OCI-LY7 (cell line): ENCODE measurements at regions not wholly inside any gene's neighbourhood (a gene's known extent, or its start where the extent isn't known, plus 50 kb on each side); places are given as distances from the start of the nearest gene placed in this dataset.
A peak's percentile ranks its signal among the peaks of the same experiment; 100 is the strongest.

ENCODE experiments used
- BruUV-seq: library from RNA; stranded (reverse); fragments of 400-500 nt; replicated peaks from 2 replicates; lab custom pipeline; 2021; lab: Mats Ljungman, UMichigan
- CTCF ChIA-PET: fragments of 300-600 bp; sonication (Branson Sonifier 250); formaldehyde crosslinking; loops from one replicate; lab custom pipeline; 2022; ENCODE audit warnings: antibody characterized with exemption; ENCODE audit not compliant: unreplicated experiment; lab: Charles Lee
- POLR2A ChIA-PET: fragments of 300-600 bp; sonication (Branson Sonifier 250); formaldehyde crosslinking; loops from one replicate; lab custom pipeline; 2022; ENCODE audit warnings: antibody characterized with exemption; lab: Charles Lee
- DNase-seq: peaks from one replicate; pipeline ENCODE4 v3.0.0-alpha.2; 2015; ENCODE audit warnings: low spot score
- H2AFZ ChIP-seq: fragments of 200-600 bp; sonication (generic), shearing (Covaris generic); 2 replicates; pipeline ENCODE4 v1.6.1; 2014; ENCODE audit warnings: mild to moderate bottlenecking, antibody characterized with exemption, low read length, moderate library complexity
- H3K27ac ChIP-seq: fragments of 200-600 bp; sonication (generic); 2 replicates; pipeline ENCODE4 v1.5.1; 2014; ENCODE audit warnings: mixed run types, low read depth, mild to moderate bottlenecking, moderate library complexity, low read length, inconsistent platforms; ENCODE audit not compliant: poor library complexity, severe bottlenecking
- H3K36me3 ChIP-seq: fragments of 200-600 bp; sonication (generic); 2 replicates; pipeline ENCODE4 v1.6.1; 2014; ENCODE audit warnings: mild to moderate bottlenecking, antibody characterized with exemption, low read length, moderate library complexity, mixed read lengths; ENCODE audit not compliant: insufficient read depth
- H3K4me1 ChIP-seq: fragments of 200-600 bp; sonication (generic); 2 replicates; pipeline ENCODE4 v1.5.1; 2014; ENCODE audit warnings: mild to moderate bottlenecking, low read length; ENCODE audit not compliant: insufficient read depth, poor library complexity, severe bottlenecking
- H3K4me2 ChIP-seq: fragments of 200-600 bp; sonication (generic); 2 replicates; pipeline ENCODE4 v1.6.1; 2014; ENCODE audit warnings: mild to moderate bottlenecking, low read length
- H3K4me3 ChIP-seq: fragments of 200-600 bp; sonication (generic); 2 replicates; pipeline ENCODE4 v1.5.1; 2014; ENCODE audit warnings: mild to moderate bottlenecking, low read depth, low read length; ENCODE audit not compliant: poor library complexity, severe bottlenecking
- H3K79me2 ChIP-seq: fragments of 200-600 bp; sonication (generic); 2 replicates; pipeline ENCODE4 v1.6.1; 2016; ENCODE audit warnings: low read depth, mild to moderate bottlenecking, low read length, moderate library complexity, mixed read lengths; ENCODE audit not compliant: insufficient read depth
- H3K9me2 ChIP-seq: fragments of 200-600 bp; sonication (generic); 2 replicates; pipeline ENCODE4 v1.6.1; 2016; ENCODE audit warnings: mild to moderate bottlenecking, low read length, mixed read lengths; ENCODE audit not compliant: insufficient read depth
- H3K9me3 ChIP-seq: fragments of 200-600 bp; sonication (generic); 2 replicates; pipeline ENCODE4 v1.6.1; 2014; ENCODE audit warnings: mild to moderate bottlenecking, mixed run types, low read length, mixed read lengths
- H4K20me1 ChIP-seq: fragments of 200-600 bp; sonication (generic); 2 replicates; pipeline ENCODE4 v1.6.1; 2014; ENCODE audit warnings: mild to moderate bottlenecking, antibody characterized with exemption, low read length, moderate library complexity, mixed read lengths; ENCODE audit not compliant: insufficient read depth
- EZH2phosphoT487 ChIP-seq: fragments of 200-600 bp; sonication (generic); IDR thresholded peaks from 2 replicates; pipeline ENCODE4 v1.6.1; 2018; ENCODE audit warnings: low read depth, borderline replicate concordance, mild to moderate bottlenecking, mixed run types, antibody characterized with exemption, low read length, moderate library complexity, mixed read lengths
- intact Hi-C: fragments of 100-400 bp; cut with micrococcal nuclease; formaldehyde crosslinking; loops from one replicate; pipeline ENCODE4 v1.10.0; 2022; ENCODE audit not compliant: unreplicated experiment
- TF ChIP-seq, protein P1 (sequence below): fragments of 200-600 bp; sonication (generic); conservative IDR thresholded peaks from 2 replicates; pipeline ENCODE4 v1.5.1; 2014; ENCODE audit warnings: mild to moderate bottlenecking, antibody characterized with exemption, low read length, moderate library complexity, mixed read lengths

DNA sequence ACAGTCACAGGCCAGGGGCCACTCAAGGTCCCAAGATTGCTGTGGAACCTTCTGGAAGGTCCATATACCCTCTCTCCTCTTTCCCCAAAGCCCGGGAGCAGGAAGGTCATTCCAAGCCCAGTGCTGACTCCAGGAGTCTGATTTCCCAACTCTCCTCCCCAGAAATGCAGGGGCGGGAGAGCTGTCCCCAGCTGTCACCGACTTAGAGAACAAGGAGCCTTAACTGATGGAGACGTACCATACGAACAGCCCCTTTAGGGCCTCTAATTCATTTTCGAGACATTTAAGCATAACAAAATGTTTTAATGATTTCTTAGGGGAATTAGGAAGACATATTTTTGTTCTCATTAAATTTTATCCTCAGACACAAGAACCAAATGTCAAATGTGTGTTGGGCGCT, 99.2 kb downstream of the PHETA1 start:
- H3K36me3 ChIP-seq, result no peaks in the 10 kb centered on the region
- no peak overlapping the region for H3K4me2 ChIP-seq
- no peaks in the 10 kb centered on the region for H3K9me2 ChIP-seq
- no peak overlapping the region for H2AFZ ChIP-seq
- TF ChIP-seq, protein P1, sequence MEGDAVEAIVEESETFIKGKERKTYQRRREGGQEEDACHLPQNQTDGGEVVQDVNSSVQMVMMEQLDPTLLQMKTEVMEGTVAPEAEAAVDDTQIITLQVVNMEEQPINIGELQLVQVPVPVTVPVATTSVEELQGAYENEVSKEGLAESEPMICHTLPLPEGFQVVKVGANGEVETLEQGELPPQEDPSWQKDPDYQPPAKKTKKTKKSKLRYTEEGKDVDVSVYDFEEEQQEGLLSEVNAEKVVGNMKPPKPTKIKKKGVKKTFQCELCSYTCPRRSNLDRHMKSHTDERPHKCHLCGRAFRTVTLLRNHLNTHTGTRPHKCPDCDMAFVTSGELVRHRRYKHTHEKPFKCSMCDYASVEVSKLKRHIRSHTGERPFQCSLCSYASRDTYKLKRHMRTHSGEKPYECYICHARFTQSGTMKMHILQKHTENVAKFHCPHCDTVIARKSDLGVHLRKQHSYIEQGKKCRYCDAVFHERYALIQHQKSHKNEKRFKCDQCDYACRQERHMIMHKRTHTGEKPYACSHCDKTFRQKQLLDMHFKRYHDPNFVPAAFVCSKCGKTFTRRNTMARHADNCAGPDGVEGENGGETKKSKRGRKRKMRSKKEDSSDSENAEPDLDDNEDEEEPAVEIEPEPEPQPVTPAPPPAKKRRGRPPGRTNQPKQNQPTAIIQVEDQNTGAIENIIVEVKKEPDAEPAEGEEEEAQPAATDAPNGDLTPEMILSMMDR, result no peak
- no peak for TF ChIP-seq EZH2phosphoT487
- H3K27ac ChIP-seq, result no peak overlapping the region
- no peak overlapping the region for H3K4me3 ChIP-seq
- H3K4me1 ChIP-seq, result no peaks in the 10 kb centered on the region
- intact Hi-C loops, result no loop called here
- no peaks in the 10 kb centered on the region for H3K79me2 ChIP-seq
- ChIA-PET CTCF (no interaction called here), POLR2A (no interaction called here)
- no peak for DNase-seq
- no peaks in the 10 kb centered on the region for H3K9me3 ChIP-seq
- no peaks in the 10 kb centered on the region for H4K20me1 ChIP-seq
- BruUV-seq, result no TSS peak

- no peaks in the 10 kb centered on the region for H3K9me3 ChIP-seq
- ChIA-PET CTCF (no interaction called here), POLR2A (no interaction called here)
- intact Hi-C loops, result no loop called here
- no peaks in the 10 kb centered on the region for H4K20me1 ChIP-seq
- H3K27ac ChIP-seq, result no peak overlapping the region
- no peak overlapping the region for H3K4me3 ChIP-seq
- H3K36me3 ChIP-seq, result no peaks in the 10 kb centered on the region
- no peak for TF ChIP-seq EZH2phosphoT487
- TF ChIP-seq, protein P1, result peak; percentile 79
- no peaks in the 10 kb centered on the region for H3K79me2 ChIP-seq
- no peak overlapping the region for H3K4me2 ChIP-seq
- no peak overlapping the region for H2AFZ ChIP-seq
- no peaks in the 10 kb centered on the region for H3K4me1 ChIP-seq
- no peaks in the 10 kb centered on the region for H3K9me2 ChIP-seq
- BruUV-seq, result no TSS peak
- DNase-seq, result peak; percentile 21
Observed at GRCh38 chr12:111268738-111269572, 99.9 kb downstream of the PHETA1 start.

- BruUV-seq, result no TSS peak
- Histone ChIP-seq H3K27ac (no peak overlapping the region), H2AFZ (no peak overlapping the region), H4K20me1 (no peaks in the 10 kb centered on the region), H3K9me2 (no peaks in the 10 kb centered on the region), H3K79me2 (no peaks in the 10 kb centered on the region), H3K9me3 (no peaks in the 10 kb centered on the region), H3K4me3 (no peak overlapping the region), H3K4me2 (no peak overlapping the region), H3K4me1 (no peaks in the 10 kb centered on the region), H3K36me3 (no peaks in the 10 kb centered on the region)
- CTCF ChIA-PET, result no interaction called here
- TF ChIP-seq, protein P1, result no peak
- TF ChIP-seq EZH2phosphoT487, result no peak
- no peak for DNase-seq
- POLR2A ChIA-PET, result no interaction called here
- intact Hi-C loops, result no loop called here
Observed at GRCh38 chr12:111267144-111267543, 101.8 kb downstream of the PHETA1 start.
